EH (cell line): ENCODE measurements at regions not wholly inside any gene's neighbourhood (a gene's known extent, or its start where the extent isn't known, plus 50 kb on each side); places are given as distances from the start of the nearest gene placed in this dataset.
"Not testable (repeated sequence)": the region's sequence is repeated elsewhere in the genome, so short reads cannot be mapped to it uniquely, and the experiment has no call there.

Source experiments
- DNase-seq: peaks from one replicate; pipeline ENCODE4 v3.0.0-alpha.2; 2015; ENCODE audit warnings: low read depth

- no peak for DNase-seq
Observed at GRCh38 chr6:119536666-119537065, 187.1 kb upstream of the MAN1A1 start.

GRCh38 chr6:119535332-119535731 is 185.8 kb upstream of the MAN1A1 start:
- no peak for DNase-seq

- DNase-seq, result peak; percentile 75
Observed at GRCh38 chr6:119533603-119534279, 184.2 kb upstream of the MAN1A1 start.

GRCh38 chr6:119527231-119527578 is 177.6 kb upstream of the MAN1A1 start:
- DNase-seq, result no peak

GRCh38 chr6:119526561-119527230 is 177.1 kb upstream of the MAN1A1 start:
- DNase-seq, result no peak

GRCh38 chr6:119524410-119524809 is 174.8 kb upstream of the MAN1A1 start:
- DNase-seq, result no peak

GRCh38 chr6:119523556-119523955 is 174.0 kb upstream of the MAN1A1 start:
- no peak for DNase-seq

- DNase-seq, result no peak
Observed at GRCh38 chr6:119521251-119521650, 171.7 kb upstream of the MAN1A1 start.

GRCh38 chr6:119517428-119517827 is 167.9 kb upstream of the MAN1A1 start:
- no peak for DNase-seq

GRCh38 chr6:119514345-119514744 is 164.8 kb upstream of the MAN1A1 start:
- DNase-seq, result no peak

GRCh38 chr6:119511024-119511423 is 161.5 kb upstream of the MAN1A1 start:
- DNase-seq, result no peak

GRCh38 chr6:119510246-119510645 is 160.7 kb upstream of the MAN1A1 start:
- no peak for DNase-seq

GRCh38 chr6:119506631-119507174 is 157.1 kb upstream of the MAN1A1 start:
- no peak for DNase-seq

- DNase-seq, result no peak
Observed at GRCh38 chr6:119501798-119502483, 152.4 kb upstream of the MAN1A1 start.

- no peak for DNase-seq
Observed at GRCh38 chr6:119499797-119500196, 150.2 kb upstream of the MAN1A1 start.

GRCh38 chr6:119497988-119498727 is 148.6 kb upstream of the MAN1A1 start:
- DNase-seq, result no peak

- no peak for DNase-seq
Observed at GRCh38 chr6:119495230-119495683, 145.7 kb upstream of the MAN1A1 start.

- no peak for DNase-seq
Observed at GRCh38 chr6:119493980-119494379, 144.4 kb upstream of the MAN1A1 start.

- not testable (repeated sequence) for DNase-seq
Observed at GRCh38 chr6:119491112-119491511, 141.6 kb upstream of the MAN1A1 start.

GRCh38 chr6:119490050-119490449 is 140.5 kb upstream of the MAN1A1 start:
- DNase-seq, result not testable (repeated sequence)

GRCh38 chr6:119484598-119484997 is 135.0 kb upstream of the MAN1A1 start:
- DNase-seq, result peak; percentile 81

- DNase-seq, result no peak
Observed at GRCh38 chr6:119483908-119484307, 134.3 kb upstream of the MAN1A1 start.
